Colonic mucosa (tissue), 4 donors: ENCODE measurements at regions not wholly inside any gene's neighbourhood (a gene's known extent, or its start where the extent isn't known, plus 50 kb on each side); places are given as distances from the start of the nearest gene placed in this dataset.
"Not testable (repeated sequence)": the region's sequence is repeated elsewhere in the genome, so short reads cannot be mapped to it uniquely, and the experiment has no call there.

Experiments
- DNase-seq: peaks from one replicate; pipeline ENCODE4 v3.0.0-alpha.2; 2020
- H3K27ac ChIP-seq: fragments of 200-600 bp; one replicate; pipeline ENCODE4 v1.8.0; 2021
- H3K27me3 ChIP-seq: fragments of 200-600 bp; one replicate; pipeline ENCODE4 v1.8.0; 2021
- H3K36me3 ChIP-seq: fragments of 200-600 bp; one replicate; pipeline ENCODE4 v1.8.0; 2021
- H3K4me1 ChIP-seq: fragments of 200-600 bp; one replicate; pipeline ENCODE4 v1.8.0; 2021; ENCODE audit warnings: mild to moderate bottlenecking
- H3K4me3 ChIP-seq: fragments of 200-600 bp; one replicate; pipeline ENCODE4 v1.8.0; 2021
- H3K9ac ChIP-seq, 2 donors: one replicate each; pipeline ENCODE4 v1.7.0; 2013; ENCODE audit warnings: control low read depth in 2 of 2, low read depth in 2 of 2, low read length in 2 of 2
- H3K9me3 ChIP-seq: fragments of 200-600 bp; one replicate; pipeline ENCODE4 v1.8.0; 2021
- CTCF ChIP-seq: fragments of 200-600 bp; IDR thresholded peaks from one replicate; pipeline ENCODE4 v1.8.0; 2022; ENCODE audit warnings: antibody characterized with exemption, mild to moderate bottlenecking
- intact Hi-C: fragments of 100-400 bp; cut with DNase I; formaldehyde crosslinking; loops from one replicate; pipeline ENCODE4 v1.14.1; 2022
- donor health status: healthy.
- donor health status: DM: no; HTN: no; CAD: no.
- donor health status: DM: no; HTN: no; CAD: no.

DNA sequence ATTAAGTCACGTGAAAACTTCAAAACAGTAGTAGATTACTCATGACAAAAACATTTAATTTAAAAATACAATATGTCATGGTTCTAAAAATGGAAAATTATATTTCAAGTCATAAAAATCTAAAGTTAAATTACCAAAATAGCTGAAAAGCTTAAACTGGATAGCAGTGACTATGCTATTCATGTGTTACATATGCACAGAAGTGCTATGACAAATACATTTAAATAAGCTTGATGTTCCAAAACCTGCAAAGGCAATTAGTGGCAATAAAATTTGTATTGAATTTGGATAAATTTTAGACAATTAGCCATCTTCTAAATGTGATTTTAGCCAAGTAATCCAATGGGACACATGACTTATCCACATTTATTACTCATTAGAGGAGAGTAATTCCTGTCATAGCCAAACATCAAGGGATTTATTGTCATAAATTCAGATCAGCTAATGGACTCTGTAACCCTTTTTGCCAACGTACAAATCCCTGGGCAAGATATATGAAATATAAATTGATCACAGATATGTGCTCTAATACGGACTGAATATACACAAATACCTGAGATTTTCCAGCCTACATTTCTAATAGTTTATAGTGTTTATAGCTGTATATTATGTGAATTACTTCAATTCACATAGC, 419.4 kb downstream of the ISL1 start:
- H3K9me3 ChIP-seq = no peaks in the 10 kb centered on the region
- H3K4me1 ChIP-seq = no peaks in the 10 kb centered on the region
- intact Hi-C loops = no loop called here
- no peak overlapping the region for H3K27ac ChIP-seq
- no peak for TF ChIP-seq CTCF
- no peak for DNase-seq
- H3K36me3 ChIP-seq = no peaks in the 10 kb centered on the region
- H3K9ac ChIP-seq = no peak overlapping the region
- H3K4me3 ChIP-seq = no peak overlapping the region
- H3K27me3 ChIP-seq = no peaks in the 10 kb centered on the region

- no peak for DNase-seq
- TF ChIP-seq CTCF = no peak
- intact Hi-C loops = no loop called here
- no peaks in the 10 kb centered on the region for H3K27me3 ChIP-seq
- no peaks in the 10 kb centered on the region for H3K9me3 ChIP-seq
- H3K4me3 ChIP-seq = no peak overlapping the region
- no peak overlapping the region for H3K27ac ChIP-seq
- H3K36me3 ChIP-seq = no peaks in the 10 kb centered on the region
- no peaks in the 10 kb centered on the region for H3K4me1 ChIP-seq
- no peak overlapping the region for H3K9ac ChIP-seq
These were observed 423.4 kb downstream of the ISL1 start for GRCh38 chr5:51806677-51807076.

DNA sequence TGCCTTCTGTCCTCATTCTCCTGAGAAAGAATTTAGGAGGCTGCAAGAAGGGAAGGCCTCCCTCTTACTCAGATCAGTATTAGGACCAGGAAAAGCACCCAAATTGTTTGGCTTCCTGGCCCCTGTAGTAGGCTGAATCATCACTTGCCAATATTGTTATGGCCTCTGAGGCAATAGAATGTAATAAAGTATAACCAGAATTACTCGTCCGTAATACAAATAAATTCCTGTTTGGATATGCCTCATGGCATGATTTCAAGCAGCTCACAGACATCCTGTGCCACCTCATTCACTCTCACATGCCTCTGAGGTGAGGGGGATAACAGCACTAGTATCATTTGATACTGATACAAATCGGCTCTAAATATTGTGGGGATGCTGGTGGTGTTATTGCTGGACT, 427.3 kb downstream of the ISL1 start:
- Histone ChIP-seq H3K27me3 (no peaks in the 10 kb centered on the region), H3K27ac (no peak overlapping the region), H3K36me3 (no peaks in the 10 kb centered on the region), H3K9ac (no peak overlapping the region), H3K4me1 (no peaks in the 10 kb centered on the region), H3K4me3 (no peak overlapping the region), H3K9me3 (no peaks in the 10 kb centered on the region)
- no peak for DNase-seq
- intact Hi-C loops = no loop called here
- no peak for TF ChIP-seq CTCF

DNA sequence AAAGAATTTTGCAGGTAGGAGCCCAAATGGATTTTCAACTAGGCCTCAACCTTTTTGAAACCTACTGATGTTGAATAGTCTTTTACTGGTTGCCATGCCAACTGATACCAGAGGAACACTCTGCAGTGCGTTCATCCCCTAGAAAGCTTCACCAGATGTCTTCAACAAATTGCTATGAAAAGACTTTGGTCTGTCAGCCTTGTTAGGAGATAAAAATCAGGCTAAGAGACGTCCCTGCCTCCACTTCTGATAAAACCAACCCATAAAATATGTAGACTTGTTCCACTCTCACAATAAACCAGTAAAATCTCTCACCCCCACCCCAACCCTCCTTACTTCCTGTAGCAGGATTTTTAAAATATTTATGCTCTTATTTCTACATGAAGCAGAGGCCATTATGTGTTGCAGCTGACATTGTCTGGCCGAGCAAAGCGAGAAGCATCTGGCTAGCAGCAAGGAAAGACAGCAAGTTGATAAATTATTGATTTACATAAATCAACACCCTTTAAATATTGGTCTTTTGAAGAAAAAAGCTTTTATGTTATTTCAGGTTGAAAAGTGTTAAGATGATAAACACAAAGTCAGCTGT, 428.7 kb downstream of the ISL1 start:
- no peaks in the 10 kb centered on the region for H3K36me3 ChIP-seq
- intact Hi-C loops = no loop called here
- no peak overlapping the region for H3K27ac ChIP-seq
- no peak for DNase-seq
- no peaks in the 10 kb centered on the region for H3K27me3 ChIP-seq
- H3K4me3 ChIP-seq = no peak overlapping the region
- no peaks in the 10 kb centered on the region for H3K9me3 ChIP-seq
- no peaks in the 10 kb centered on the region for H3K4me1 ChIP-seq
- H3K9ac ChIP-seq = no peak overlapping the region
- no peak for TF ChIP-seq CTCF

DNA sequence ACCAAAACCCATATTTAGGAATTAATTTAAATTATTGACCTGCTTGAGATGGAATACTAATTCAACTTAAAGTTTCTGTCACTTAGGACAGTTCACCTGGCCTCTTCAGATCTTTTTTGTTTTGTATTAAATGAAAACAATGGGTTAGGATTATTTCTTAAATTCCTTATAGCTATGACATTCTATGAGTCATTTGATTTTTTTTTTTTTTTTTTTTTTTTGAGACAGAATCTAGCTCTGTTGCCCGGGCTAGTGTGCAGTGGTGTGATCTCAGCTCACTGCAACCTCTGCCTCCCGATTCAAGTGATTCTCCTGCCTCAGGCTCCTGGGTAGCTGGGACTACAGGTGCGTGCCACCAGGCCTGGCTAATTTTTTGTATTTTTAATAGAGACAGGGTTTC, 431.6 kb downstream of the ISL1 start:
- H3K27ac ChIP-seq, H3K36me3 ChIP-seq, H3K9me3 ChIP-seq, H3K4me3 ChIP-seq, H3K27me3 ChIP-seq, H3K9ac ChIP-seq, intact Hi-C loops, DNase-seq, H3K4me1 ChIP-seq: not testable (repeated sequence)

DNA sequence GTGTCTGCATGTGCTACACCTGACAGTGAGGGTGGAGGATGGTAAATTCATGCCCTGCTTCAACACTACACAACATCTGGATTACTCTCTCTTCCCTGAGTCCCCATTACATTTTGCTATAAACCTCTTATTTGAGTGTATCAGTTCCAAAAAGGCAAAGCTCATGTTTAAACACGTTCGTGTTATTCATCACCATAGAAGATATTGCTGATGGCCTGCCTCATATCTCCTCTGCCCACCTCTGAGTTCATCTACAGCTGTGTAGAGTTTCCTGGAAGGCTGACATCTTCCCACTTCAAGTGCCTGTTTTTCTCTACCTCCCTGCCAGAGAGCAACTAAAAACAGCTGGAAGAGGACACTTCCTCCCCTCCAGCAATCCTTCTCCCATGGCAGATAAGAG, 433.2 kb downstream of the ISL1 start:
- no peak overlapping the region for H3K27ac ChIP-seq
- H3K4me3 ChIP-seq = no peak overlapping the region
- intact Hi-C loops = no loop called here
- H3K9ac ChIP-seq = no peak overlapping the region
- H3K27me3 ChIP-seq = no peaks in the 10 kb centered on the region
- DNase-seq = no peak
- H3K9me3 ChIP-seq = no peaks in the 10 kb centered on the region
- no peaks in the 10 kb centered on the region for H3K36me3 ChIP-seq
- no peaks in the 10 kb centered on the region for H3K4me1 ChIP-seq
- no peak for TF ChIP-seq CTCF
